Smooth muscle cell (in vitro differentiated cells): ENCODE measurements at regions not wholly inside any gene's neighbourhood (a gene's known extent, or its start where the extent isn't known, plus 50 kb on each side); places are given as distances from the start of the nearest gene placed in this dataset.

ENCODE experiments used
- DNase-seq: peaks from one replicate; lab custom pipeline; 2025; ENCODE audit not compliant: unreplicated experiment; lab: John Stamatoyannopoulos, UW
- H2AFZ ChIP-seq: fragments of 200-600 bp; sonication (generic); 2 replicates; pipeline ENCODE4 v1.6.0; 2016; ENCODE audit warnings: antibody characterized with exemption, low read depth, mild to moderate bottlenecking
- H3F3A ChIP-seq: fragments of 200-600 bp; sonication (generic); 2 replicates; pipeline ENCODE4 v1.6.0; 2017; ENCODE audit warnings: antibody characterized with exemption, low read depth
- H3K27ac ChIP-seq: fragments of 200-600 bp; sonication (generic); 2 replicates; pipeline ENCODE4 v1.5.1; 2016; ENCODE audit warnings: low read depth, mild to moderate bottlenecking
- H3K27me3 ChIP-seq: fragments of 200-600 bp; sonication (generic); 2 replicates; pipeline ENCODE4 v1.6.1; 2016; ENCODE audit warnings: low read depth, mild to moderate bottlenecking
- H3K36me3 ChIP-seq: fragments of 200-600 bp; sonication (generic); 2 replicates; pipeline ENCODE4 v1.5.1; 2016; ENCODE audit warnings: low read depth
- H3K4me1 ChIP-seq: fragments of 200-600 bp; sonication (generic); 2 replicates; pipeline ENCODE4 v1.5.1; 2016; ENCODE audit warnings: low read depth
- H3K4me2 ChIP-seq: fragments of 200-600 bp; sonication (generic); 2 replicates; pipeline ENCODE4 v1.6.0; 2016; ENCODE audit warnings: mild to moderate bottlenecking
- H3K4me3 ChIP-seq: fragments of 200-600 bp; sonication (generic); 2 replicates; pipeline ENCODE4 v1.5.1; 2016; ENCODE audit warnings: mild to moderate bottlenecking
- H3K79me2 ChIP-seq: fragments of 200-600 bp; sonication (generic); 2 replicates; pipeline ENCODE4 v1.6.0; 2016; ENCODE audit warnings: low read depth, mild to moderate bottlenecking
- H3K9ac ChIP-seq: fragments of 200-600 bp; sonication (generic); 2 replicates; pipeline ENCODE4 v1.6.0; 2016; ENCODE audit warnings: low read depth
- H3K9me3 ChIP-seq: fragments of 200-600 bp; sonication (generic); replicated peaks from 2 replicates; pipeline ENCODE4 v1.5.1; 2016; ENCODE audit warnings: low read depth
- H4K20me1 ChIP-seq: fragments of 200-600 bp; sonication (generic); 2 replicates; pipeline ENCODE4 v1.6.0; 2016; ENCODE audit warnings: low read depth
- WGBS: methylation state at CpG from one replicate; pipeline ENCODE4 v1.1.7; 2016; ENCODE audit warnings: low lambda C conversion rate; 5-methylcytosine and 5-hydroxymethylcytosine counted together
- TF ChIP-seq, protein P1 (sequence below): fragments of 200-600 bp; sonication (generic); IDR thresholded peaks from 2 replicates; pipeline ENCODE4 v1.5.1; 2017; ENCODE audit warnings: borderline replicate concordance, mild to moderate bottlenecking, antibody characterized with exemption; ENCODE audit not compliant: insufficient read depth, poor library complexity, severe bottlenecking

DNA sequence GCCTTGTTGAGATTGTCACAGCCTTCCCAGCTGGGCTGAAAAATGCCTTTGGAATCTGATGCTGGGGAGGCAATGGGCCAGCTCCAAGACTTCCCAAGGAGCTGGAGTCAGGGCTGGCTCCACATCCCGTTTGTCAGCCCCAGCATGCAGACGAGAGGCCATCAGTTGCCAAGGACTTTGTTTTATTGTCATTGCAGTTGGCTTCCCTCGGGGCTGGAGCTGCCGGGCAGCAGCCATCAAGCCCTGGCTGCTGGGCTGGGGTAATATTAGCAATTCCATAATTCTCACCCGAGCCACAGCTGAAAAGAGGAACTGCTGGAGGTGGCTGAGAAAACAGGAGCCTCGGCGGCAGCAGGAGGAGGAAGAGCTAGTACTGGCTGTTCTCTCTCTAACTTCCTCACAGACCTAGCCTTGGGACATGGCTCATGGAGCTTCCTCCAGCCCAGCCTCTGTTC, 182.5 kb downstream of the CDC5L start:
- no peaks in the 10 kb centered on the region for H3K79me2 ChIP-seq
- no peak overlapping the region for H3K9ac ChIP-seq
- TF ChIP-seq, protein P1, sequence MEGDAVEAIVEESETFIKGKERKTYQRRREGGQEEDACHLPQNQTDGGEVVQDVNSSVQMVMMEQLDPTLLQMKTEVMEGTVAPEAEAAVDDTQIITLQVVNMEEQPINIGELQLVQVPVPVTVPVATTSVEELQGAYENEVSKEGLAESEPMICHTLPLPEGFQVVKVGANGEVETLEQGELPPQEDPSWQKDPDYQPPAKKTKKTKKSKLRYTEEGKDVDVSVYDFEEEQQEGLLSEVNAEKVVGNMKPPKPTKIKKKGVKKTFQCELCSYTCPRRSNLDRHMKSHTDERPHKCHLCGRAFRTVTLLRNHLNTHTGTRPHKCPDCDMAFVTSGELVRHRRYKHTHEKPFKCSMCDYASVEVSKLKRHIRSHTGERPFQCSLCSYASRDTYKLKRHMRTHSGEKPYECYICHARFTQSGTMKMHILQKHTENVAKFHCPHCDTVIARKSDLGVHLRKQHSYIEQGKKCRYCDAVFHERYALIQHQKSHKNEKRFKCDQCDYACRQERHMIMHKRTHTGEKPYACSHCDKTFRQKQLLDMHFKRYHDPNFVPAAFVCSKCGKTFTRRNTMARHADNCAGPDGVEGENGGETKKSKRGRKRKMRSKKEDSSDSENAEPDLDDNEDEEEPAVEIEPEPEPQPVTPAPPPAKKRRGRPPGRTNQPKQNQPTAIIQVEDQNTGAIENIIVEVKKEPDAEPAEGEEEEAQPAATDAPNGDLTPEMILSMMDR = no peak
- no peaks in the 10 kb centered on the region for H3K36me3 ChIP-seq
- H3K27ac ChIP-seq = no peak overlapping the region
- no peaks in the 10 kb centered on the region for H3K4me1 ChIP-seq
- no peaks in the 10 kb centered on the region for H3F3A ChIP-seq
- no peak overlapping the region for H2AFZ ChIP-seq
- H3K4me2 ChIP-seq = no peak overlapping the region
- no peak for DNase-seq
- no peak overlapping the region for H3K4me3 ChIP-seq
- no peaks in the 10 kb centered on the region for H3K27me3 ChIP-seq
- no peaks in the 10 kb centered on the region for H3K9me3 ChIP-seq
- H4K20me1 ChIP-seq = no peaks in the 10 kb centered on the region
- 61% methylated on average over 7 of the region's 7 CpGs for WGBS

DNA sequence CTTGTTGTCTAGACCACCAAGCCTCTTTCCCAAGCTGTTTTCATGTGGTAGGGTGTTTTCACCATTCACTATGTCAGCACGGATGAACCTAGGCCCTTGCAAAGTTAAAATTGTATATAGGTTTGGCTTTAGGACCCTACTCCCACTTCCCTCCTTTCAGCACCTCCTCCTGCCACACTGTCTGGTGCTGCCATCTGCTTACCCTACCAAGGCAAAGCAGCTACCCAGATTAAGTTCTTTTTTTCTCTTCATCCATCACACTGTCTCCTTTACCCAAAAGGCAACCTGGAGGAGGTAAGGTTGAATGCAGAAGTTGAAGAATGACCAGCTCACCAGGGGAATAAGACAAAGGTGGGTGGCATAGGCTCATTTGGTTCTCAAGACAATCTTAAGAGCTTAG, 184.0 kb downstream of the CDC5L start:
- WGBS = 95% methylated on average over 1 of the region's 1 CpG

DNA sequence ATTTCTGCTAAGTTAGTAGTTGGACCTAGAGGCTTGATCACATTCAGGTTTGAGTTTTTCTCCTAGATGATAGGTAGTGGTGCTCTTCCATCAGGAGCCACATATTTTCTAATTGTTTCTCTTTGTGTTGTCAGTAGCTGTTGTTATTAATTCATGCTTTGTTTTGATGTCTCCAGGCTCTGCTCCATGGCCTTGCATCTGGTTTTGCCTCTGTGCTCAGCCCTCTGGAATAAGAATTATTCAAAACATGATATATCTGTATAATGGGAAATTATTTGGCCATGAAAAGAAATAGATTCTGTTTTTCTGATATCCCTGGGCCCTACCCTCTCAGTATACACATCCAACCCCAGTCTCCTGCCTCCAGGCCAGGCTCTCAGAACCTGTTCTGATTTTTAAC, 184.8 kb downstream of the CDC5L start:
- H3K4me3 ChIP-seq = no peak overlapping the region

More for the DNA sequence above, 184.0 kb downstream of the CDC5L start:
- H3K9me3 ChIP-seq = no peaks in the 10 kb centered on the region
- H3K27ac ChIP-seq = no peak overlapping the region
- no peaks in the 10 kb centered on the region for H3F3A ChIP-seq
- H3K79me2 ChIP-seq = no peaks in the 10 kb centered on the region
- no peaks in the 10 kb centered on the region for H3K27me3 ChIP-seq
- no peaks in the 10 kb centered on the region for H3K4me1 ChIP-seq
- no peaks in the 10 kb centered on the region for H3K36me3 ChIP-seq
- TF ChIP-seq, protein P1 = no peak
- H2AFZ ChIP-seq = no peak overlapping the region
- no peak overlapping the region for H3K4me3 ChIP-seq
- no peaks in the 10 kb centered on the region for H4K20me1 ChIP-seq
- H3K4me2 ChIP-seq = no peak overlapping the region
- DNase-seq = no peak
- H3K9ac ChIP-seq = no peak overlapping the region

DNA sequence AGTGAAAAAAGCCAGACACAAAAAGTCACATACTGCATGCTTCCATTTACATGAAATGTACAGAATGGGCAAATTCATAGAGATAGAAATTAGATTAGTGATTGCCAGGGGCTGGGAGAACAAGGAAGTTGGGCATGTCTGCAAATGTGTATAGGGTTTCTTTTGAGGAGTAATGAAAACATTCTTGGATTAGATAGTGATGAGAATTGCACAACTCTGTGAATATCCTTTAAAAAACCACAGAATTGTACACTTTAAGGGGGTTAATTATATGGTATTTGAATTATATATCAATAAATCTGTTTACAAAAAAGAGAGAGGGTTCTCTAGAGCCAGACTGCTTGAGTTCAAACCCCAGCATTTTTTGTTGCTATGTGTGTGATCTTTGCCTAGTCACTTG, 188.1 kb downstream of the CDC5L start:
- TF ChIP-seq, protein P1 = no peak
- no peak overlapping the region for H3K9ac ChIP-seq
- no peak overlapping the region for H3K4me3 ChIP-seq
- no peaks in the 10 kb centered on the region for H3K9me3 ChIP-seq
- no peak overlapping the region for H2AFZ ChIP-seq
- H3K27me3 ChIP-seq = peaks cover 3% of the 10 kb centered on the region
- H3K36me3 ChIP-seq = no peaks in the 10 kb centered on the region
- H3F3A ChIP-seq = no peaks in the 10 kb centered on the region
- no peak overlapping the region for H3K27ac ChIP-seq
- no peaks in the 10 kb centered on the region for H3K79me2 ChIP-seq
- no peaks in the 10 kb centered on the region for H3K4me1 ChIP-seq
- no peak overlapping the region for H3K4me2 ChIP-seq
- no peaks in the 10 kb centered on the region for H4K20me1 ChIP-seq
- DNase-seq = no peak

More for the DNA sequence above, 184.8 kb downstream of the CDC5L start:
- Histone ChIP-seq H2AFZ (no peak overlapping the region), H4K20me1 (no peaks in the 10 kb centered on the region), H3K4me1 (no peaks in the 10 kb centered on the region), H3K9ac (no peak overlapping the region), H3K79me2 (no peaks in the 10 kb centered on the region), H3K36me3 (no peaks in the 10 kb centered on the region), H3F3A (no peaks in the 10 kb centered on the region), H3K27me3 (no peaks in the 10 kb centered on the region), H3K4me2 (no peak overlapping the region), H3K27ac (no peak overlapping the region), H3K9me3 (no peaks in the 10 kb centered on the region)
- DNase-seq = no peak
- TF ChIP-seq, protein P1 = no peak
